HG03175 (cell line): ENCODE measurements at regions not wholly inside any gene's neighbourhood (a gene's known extent, or its start where the extent isn't known, plus 50 kb on each side); places are given as distances from the start of the nearest gene placed in this dataset.
"Not testable (repeated sequence)": the region's sequence is repeated elsewhere in the genome, so short reads cannot be mapped to it uniquely, and the experiment has no call there.

Experiments used
- ATAC-seq: cut with Tn5 transposase; IDR thresholded peaks from one replicate; pipeline ENCODE4 v1.9.1; 2021; ENCODE audit warnings: mild to moderate bottlenecking, moderate library complexity; ENCODE audit not compliant: unreplicated experiment

DNA sequence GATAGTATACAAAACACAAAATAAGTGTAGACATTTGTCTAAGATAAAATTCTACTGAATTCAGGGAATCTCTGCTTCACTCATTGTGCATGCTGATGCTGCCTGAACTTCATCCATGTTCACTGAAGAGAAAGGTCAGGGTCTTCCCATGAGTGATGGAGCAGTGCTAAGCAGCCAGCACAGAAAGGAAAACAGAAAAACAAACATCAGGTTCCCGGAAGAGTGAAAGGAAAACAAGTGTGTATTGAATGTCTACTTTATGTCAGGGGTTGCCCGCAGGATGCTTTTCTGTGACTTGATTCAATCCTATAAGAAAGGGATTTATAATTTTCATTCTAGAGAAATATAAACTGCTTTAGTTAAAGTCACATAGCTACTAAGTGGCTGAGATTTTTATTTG lies 522.4 kb downstream of the RAB28 start:
- no peak for ATAC-seq

DNA sequence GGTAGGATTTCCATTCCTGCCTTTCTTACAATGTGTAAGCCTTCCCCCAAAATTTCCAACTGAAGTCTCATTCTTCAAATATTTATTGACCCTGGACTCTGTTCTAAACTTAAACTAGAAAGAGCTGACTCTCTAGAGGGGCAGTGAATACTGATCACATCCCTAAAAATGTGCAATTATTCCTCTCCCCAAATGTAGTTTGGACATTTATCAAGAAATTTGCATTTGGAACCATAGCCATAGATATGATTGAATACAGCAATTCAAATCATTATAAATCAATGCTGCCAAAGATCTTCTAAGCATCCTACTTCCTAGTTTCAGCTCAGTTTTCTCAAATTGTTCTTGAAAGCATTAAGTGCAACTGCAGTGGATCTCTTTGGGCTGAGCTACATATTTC lies 525.7 kb downstream of the RAB28 start:
- ATAC-seq, result no peak

- ATAC-seq, result no peak
These were observed 527.0 kb downstream of the RAB28 start for GRCh38 chr4:12957108-12957507.

- ATAC-seq, result no peak
These were observed 528.1 kb downstream of the RAB28 start for GRCh38 chr4:12956026-12956425.

DNA sequence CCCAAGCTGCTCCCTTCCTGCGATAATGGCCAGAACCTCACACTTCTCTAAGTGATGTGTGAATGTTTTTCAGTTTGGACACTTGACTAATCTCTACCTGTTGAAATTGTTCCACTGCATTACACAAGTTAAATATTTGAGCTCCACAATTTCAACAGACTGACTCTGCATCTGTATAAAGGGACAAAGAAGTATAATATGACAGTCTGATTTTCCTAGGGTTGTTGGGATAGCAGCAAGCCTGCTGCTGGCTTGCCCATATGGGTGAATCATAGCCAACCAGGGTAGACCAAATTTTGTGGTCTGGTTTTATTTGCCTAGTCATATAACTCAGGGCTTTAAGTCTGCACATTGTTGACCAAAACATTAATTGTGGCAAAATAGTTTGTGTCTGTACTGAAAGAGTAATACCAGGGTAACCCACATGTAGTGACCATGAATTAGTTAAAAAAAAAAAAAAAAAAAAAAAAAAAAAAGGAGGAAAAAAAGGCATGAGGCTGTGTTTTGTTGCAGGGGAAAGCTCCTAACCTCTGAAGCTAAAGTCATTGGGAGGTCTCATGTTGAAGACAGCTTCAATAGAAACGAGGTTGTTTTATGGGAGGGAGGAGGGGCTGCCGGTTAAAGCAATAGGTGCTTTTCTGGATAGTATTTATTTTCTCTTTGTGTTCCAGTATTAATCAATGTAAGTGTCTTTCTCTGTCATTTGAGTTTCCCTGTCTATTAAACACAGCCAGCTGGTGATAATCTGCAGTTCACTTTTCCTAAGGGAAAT lies 534.2 kb downstream of the RAB28 start:
- no peak for ATAC-seq

DNA sequence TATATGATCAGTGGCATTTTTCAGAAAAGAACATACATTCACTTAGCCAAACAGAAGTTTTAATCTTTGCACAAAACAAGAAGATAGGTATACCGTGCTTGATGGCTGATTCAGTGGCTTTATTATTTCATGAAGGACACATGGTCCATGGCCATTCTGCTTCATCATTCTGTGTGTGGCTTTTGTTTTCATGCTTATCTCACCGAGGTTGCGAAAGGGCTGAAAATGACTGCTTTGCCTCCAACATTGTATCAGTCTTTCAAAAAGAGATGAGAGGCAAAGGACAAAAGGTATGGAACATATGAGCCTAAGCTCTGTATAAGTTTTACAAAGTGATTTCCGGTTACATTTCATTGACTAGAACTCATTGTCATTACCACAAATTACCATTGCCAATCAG lies 541.1 kb downstream of the RAB28 start:
- no peak for ATAC-seq

DNA sequence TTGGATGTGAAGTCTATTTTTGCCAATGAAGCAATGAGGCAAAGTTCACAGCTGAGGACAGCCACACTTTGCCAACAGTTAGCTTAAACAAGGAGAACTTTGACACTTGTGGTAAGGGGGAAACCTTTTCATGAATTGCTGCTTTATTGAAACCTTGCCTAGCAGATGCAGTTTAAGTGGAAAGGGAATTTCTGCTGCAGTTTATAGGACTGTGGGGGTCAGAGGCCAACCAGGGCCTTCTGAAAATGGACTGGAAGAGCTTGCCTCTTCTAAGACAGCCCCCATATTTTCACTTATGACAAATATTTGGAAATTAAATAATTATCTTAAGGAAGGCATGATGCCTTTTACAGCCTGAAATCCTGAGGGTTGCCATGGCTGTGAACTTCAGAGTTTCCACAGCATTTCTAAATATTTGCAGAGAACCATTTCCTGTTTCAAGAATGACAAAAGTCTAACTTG lies 550.3 kb downstream of the RAB28 start:
- no peak for ATAC-seq

- no peak for ATAC-seq
These were observed 551.8 kb downstream of the RAB28 start for GRCh38 chr4:12932203-12932788.

- ATAC-seq, result no peak
These were observed 554.4 kb downstream of the RAB28 start for GRCh38 chr4:12929784-12930183.

- no peak for ATAC-seq
These were observed 555.4 kb downstream of the RAB28 start for GRCh38 chr4:12928751-12929150.

DNA sequence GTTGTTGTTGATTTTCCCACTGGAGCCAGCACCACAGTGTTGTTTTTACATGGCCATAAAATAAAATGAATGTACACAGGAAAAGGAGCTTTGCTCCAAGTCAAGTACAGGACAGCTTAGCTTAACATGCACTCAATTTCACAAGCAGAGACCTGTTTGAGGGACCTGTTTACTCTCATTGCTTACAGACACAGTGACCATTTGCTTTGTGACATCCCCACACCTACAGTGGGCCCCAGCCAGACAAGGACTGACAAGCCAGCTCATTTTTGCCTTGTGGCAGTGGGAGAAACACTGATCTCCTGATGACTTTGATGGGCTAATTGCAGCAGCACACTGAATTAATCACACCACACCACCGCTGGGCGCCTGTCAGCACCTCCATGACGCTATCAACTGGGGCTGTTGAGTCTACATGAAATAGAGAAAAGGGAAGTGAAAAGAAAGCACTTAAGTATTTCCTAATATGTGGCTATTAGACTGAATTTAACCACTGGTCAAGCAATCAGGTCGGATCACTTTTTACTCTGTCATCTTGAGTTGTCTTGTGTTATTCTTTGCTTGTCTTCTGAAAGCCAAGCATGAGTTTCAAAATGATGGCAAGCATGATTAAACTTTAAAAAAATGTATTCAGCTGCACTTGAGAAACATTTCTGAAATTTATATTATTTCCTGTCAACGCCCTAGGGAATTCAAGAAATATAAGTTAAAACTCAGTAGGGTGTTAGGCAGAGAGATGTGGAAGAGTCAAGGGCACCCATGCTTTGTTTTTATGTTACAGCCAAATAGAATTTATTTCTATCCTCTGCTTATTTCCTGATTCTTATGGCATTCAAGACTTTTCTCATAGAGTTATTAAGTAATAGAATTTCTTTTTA lies 557.7 kb downstream of the RAB28 start:
- peak; percentile 86 for ATAC-seq

DNA sequence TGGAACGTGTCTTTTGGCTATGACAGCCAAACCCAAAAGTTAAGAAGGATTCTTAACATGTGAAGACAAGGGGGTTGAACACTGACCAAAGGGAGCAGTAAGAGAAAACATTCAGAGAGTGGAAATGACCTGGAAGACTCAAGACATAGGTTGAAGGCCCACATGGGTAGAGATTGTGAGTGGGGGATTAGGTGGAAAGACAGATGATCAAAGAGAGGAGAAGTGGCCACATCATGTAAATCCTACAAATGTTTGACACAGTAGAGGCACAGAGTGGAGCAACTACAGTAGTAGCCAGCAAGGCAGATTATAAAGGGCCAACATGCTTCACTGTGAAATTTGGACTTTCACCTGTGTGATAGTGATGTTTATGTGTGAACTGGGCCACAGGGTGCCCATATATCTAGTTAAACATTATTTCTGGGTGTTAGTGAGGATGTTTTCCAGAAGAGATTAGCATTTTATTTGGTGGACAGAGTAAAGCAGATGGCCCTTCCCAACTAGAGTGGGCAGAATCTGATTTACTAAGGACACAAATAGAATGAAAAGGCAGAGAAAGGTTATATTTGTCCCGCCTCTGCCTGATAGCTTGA lies 559.3 kb downstream of the RAB28 start:
- no peak for ATAC-seq

- ATAC-seq, result no peak
These were observed 559.9 kb downstream of the RAB28 start for GRCh38 chr4:12924253-12924652.

DNA sequence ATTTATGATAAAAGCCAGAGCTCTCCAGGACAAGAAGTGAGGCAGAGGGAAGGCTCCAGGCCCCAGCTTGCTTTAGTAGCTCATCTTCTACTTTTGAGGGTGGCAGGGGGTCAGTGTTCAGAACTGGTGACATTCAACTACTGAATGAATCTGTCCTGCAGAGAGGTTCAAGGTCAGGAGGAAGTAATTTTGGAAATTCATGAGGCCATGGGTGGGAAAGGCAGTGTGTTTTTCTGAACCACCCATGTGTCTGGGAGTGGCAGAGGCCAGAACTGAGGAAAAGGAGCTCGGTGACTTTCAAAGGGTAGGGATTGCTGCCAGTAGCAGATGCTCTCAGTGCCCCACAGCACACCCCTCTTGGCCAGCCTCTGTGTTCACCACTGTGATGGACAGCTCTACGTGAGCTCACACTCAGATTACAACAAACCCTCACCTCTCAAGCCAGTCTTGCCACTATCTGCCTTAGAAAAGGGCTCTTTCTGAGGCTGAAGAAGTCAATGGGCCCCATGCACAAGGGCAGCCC lies 571.2 kb downstream of the RAB28 start:
- no peak for ATAC-seq

GRCh38 chr4:12911750-12912358 lies 572.3 kb downstream of the RAB28 start:
- no peak for ATAC-seq

GRCh38 chr4:12903640-12904039 lies 580.5 kb downstream of the RAB28 start:
- not testable (repeated sequence) for ATAC-seq

GRCh38 chr4:12902735-12903134 lies 581.4 kb downstream of the RAB28 start:
- ATAC-seq, result no peak

DNA sequence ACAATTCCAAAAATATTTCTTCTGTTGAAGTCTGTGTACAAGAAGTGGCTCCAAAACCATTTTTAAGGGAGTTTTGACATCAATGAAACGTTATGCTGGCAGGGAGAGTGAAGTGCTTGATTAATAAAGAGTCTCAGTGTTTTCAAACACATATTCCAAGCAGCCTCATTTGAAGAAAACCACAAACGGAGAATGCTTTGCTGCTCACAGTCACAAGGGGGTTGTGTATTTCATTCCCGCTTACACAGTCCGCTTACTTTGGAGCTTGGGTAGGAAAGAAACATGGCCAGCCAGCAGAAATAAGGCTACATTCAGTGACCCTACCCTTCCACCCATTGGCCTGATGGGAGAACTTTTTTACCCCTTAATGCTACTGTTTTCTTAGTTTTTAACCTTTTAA lies 586.2 kb downstream of the RAB28 start:
- ATAC-seq, result no peak

DNA sequence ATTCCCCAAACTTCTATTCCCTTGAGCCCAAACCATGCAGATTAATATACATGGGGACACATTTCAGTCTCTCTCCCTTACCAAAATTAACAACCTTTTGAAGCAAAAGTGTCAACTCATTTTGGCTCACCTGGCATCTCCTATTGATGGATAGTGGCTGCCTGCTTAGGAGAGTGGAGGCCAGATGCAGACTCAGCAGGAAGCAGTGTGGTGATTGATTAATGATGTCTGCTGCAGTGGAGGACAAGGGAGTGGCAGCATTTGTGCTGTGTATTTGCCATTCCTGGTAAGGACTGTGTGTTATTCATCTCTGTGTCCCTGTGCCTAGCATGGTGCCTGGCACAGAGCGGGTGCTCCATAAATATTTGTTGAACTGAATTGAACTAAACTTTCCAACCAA lies 590.1 kb downstream of the RAB28 start:
- ATAC-seq, result no peak

- no peak for ATAC-seq
These were observed 595.1 kb downstream of the RAB28 start for GRCh38 chr4:12889054-12889453.
